Ishikawa (cell line): ENCODE measurements at regions not wholly inside any gene's neighbourhood (a gene's known extent, or its start where the extent isn't known, plus 50 kb on each side); places are given as distances from the start of the nearest gene placed in this dataset.

Source experiments
- CEBPB ChIP-seq: IDR thresholded peaks from 2 replicates; pipeline ENCODE4 v1.6.1; 2012
- CREB1 ChIP-seq: IDR thresholded peaks from 2 replicates; pipeline ENCODE4 v1.6.1; 2012; ENCODE audit warnings: low read depth
- EGR1 ChIP-seq: IDR thresholded peaks from 2 replicates; pipeline ENCODE4 v1.6.1; 2012
- EP300 ChIP-seq: IDR thresholded peaks from 2 replicates; pipeline ENCODE4 v1.6.1; 2012; ENCODE audit warnings: borderline replicate concordance
- FOXM1 ChIP-seq: IDR thresholded peaks from 2 replicates; pipeline ENCODE4 v1.6.1; 2012; ENCODE audit warnings: low read depth, borderline replicate concordance
- MAX ChIP-seq: IDR thresholded peaks from 2 replicates; pipeline ENCODE4 v1.6.1; 2012
- NFIC ChIP-seq: IDR thresholded peaks from 2 replicates; pipeline ENCODE4 v1.6.1; 2012
- RAD21 ChIP-seq: IDR thresholded peaks from 2 replicates; pipeline ENCODE4 v1.6.1; 2012; ENCODE audit warnings: low read depth
- REST ChIP-seq: IDR thresholded peaks from 2 replicates; pipeline ENCODE4 v1.6.1; 2012; ENCODE audit warnings: low read depth, mild to moderate bottlenecking
- TAF1 ChIP-seq: IDR thresholded peaks from 2 replicates; pipeline ENCODE4 v1.6.1; 2012; ENCODE audit warnings: low read depth, mild to moderate bottlenecking
- TCF12 ChIP-seq: IDR thresholded peaks from 2 replicates; pipeline ENCODE4 v1.6.1; 2012; ENCODE audit warnings: low read depth
- TEAD4 ChIP-seq: IDR thresholded peaks from 2 replicates; pipeline ENCODE4 v1.6.1; 2012
- USF1 ChIP-seq: IDR thresholded peaks from 2 replicates; pipeline ENCODE4 v1.6.1; 2012
- YY1 ChIP-seq: IDR thresholded peaks from 2 replicates; pipeline ENCODE4 v1.6.1; 2012; ENCODE audit warnings: low read depth
- ZBTB7A ChIP-seq: IDR thresholded peaks from 2 replicates; pipeline ENCODE4 v1.6.1; 2012; ENCODE audit warnings: low read depth

GRCh38 chr1:185376288-185376687 is 59.2 kb upstream of the IVNS1ABP start:
- TF ChIP-seq EGR1 = no peak
- no peak for TF ChIP-seq NFIC
- TF ChIP-seq TAF1 = no peak
- no peak for TF ChIP-seq FOXM1
- TF ChIP-seq MAX = no peak
- TF ChIP-seq USF1 = no peak
- no peak for TF ChIP-seq YY1
- TF ChIP-seq ZBTB7A = no peak
- no peak for TF ChIP-seq RAD21
- TF ChIP-seq EP300 = no peak
- TF ChIP-seq CREB1 = no peak
- no peak for TF ChIP-seq TCF12

- TF ChIP-seq RAD21 = no peak
These were observed 58.5 kb upstream of the IVNS1ABP start for GRCh38 chr1:185375583-185375982.

- TF ChIP-seq NFIC (no peak), TEAD4 (no peak), TAF1 (no peak), FOXM1 (no peak), YY1 (no peak), EP300 (no peak), TCF12 (no peak)
These were observed 56.9 kb upstream of the IVNS1ABP start for GRCh38 chr1:185373813-185374529.

GRCh38 chr1:185369786-185370185 is 52.7 kb upstream of the IVNS1ABP start:
- no peak for TF ChIP-seq CREB1
- TF ChIP-seq FOXM1 = no peak

GRCh38 chr1:185368913-185369491 is 52.0 kb upstream of the IVNS1ABP start:
- no peak for TF ChIP-seq NFIC
- TF ChIP-seq TEAD4 = no peak
- no peak for TF ChIP-seq EP300
- no peak for TF ChIP-seq RAD21

- TF ChIP-seq TCF12 (no peak), TEAD4 (no peak), TAF1 (no peak), MAX (no peak), NFIC (no peak)
These were observed 51.3 kb upstream of the IVNS1ABP start for GRCh38 chr1:185368313-185368855.

GRCh38 chr1:185367218-185367617 is 50.2 kb upstream of the IVNS1ABP start:
- TF ChIP-seq RAD21 = no peak
- TF ChIP-seq CEBPB = no peak
- no peak for TF ChIP-seq EP300
- no peak for TF ChIP-seq REST
- no peak for TF ChIP-seq TCF12
- no peak for TF ChIP-seq NFIC
- no peak for TF ChIP-seq TEAD4
- no peak for TF ChIP-seq FOXM1
- no peak for TF ChIP-seq USF1
- TF ChIP-seq ZBTB7A = no peak
- no peak for TF ChIP-seq EGR1
- TF ChIP-seq CREB1 = no peak
- no peak for TF ChIP-seq TAF1
- TF ChIP-seq YY1 = no peak
